Testis (tissue), 2 donors: ENCODE measurements at regions not wholly inside any gene's neighbourhood (a gene's known extent, or its start where the extent isn't known, plus 50 kb on each side); places are given as distances from the start of the nearest gene placed in this dataset.

Experiments used
- DNase-seq: peaks from one replicate; pipeline ENCODE4 v3.0.0-alpha.2; 2019
- H3K27ac ChIP-seq, 2 donors: fragments of 200-600 bp; sonication (generic); one replicate each; pipeline ENCODE4 v1.5.1; 2019
- H3K27me3 ChIP-seq: fragments of 200-600 bp; sonication (generic); one replicate; pipeline ENCODE4 v1.5.1; 2019
- H3K36me3 ChIP-seq: fragments of 200-600 bp; sonication (generic); one replicate; pipeline ENCODE4 v1.5.1; 2017; ENCODE audit warnings: low read depth; ENCODE audit errors: missing control alignments
- H3K4me1 ChIP-seq: fragments of 200-600 bp; sonication (generic); one replicate; pipeline ENCODE4 v1.5.1; 2019
- H3K4me3 ChIP-seq, 2 donors: fragments of 200-600 bp; sonication (generic); one replicate each; pipeline ENCODE4 v1.5.1; 2017 to 2019
- H3K9me3 ChIP-seq: fragments of 200-600 bp; sonication (generic); one replicate; pipeline ENCODE4 v1.5.1; 2017
- POLR2A ChIP-seq: fragments of 450-650 bp; IDR thresholded peaks from one replicate; pipeline ENCODE4 v1.6.1; 2017; ENCODE audit warnings: antibody characterized with exemption, mild to moderate bottlenecking, moderate library complexity
- WGBS, 2 donors: methylation state at CpG; one replicate each; pipeline ENCODE4 v1.1.5; 2018; 5-methylcytosine and 5-hydroxymethylcytosine counted together
- intact Hi-C: fragments of 100-400 bp; cut with DNase I; formaldehyde crosslinking; loops from one replicate; pipeline ENCODE4 v1.15.1; 2023; ENCODE audit warnings: low total_unique reads
- TF ChIP-seq, protein P1 (sequence below), 3 experiments: fragments of 450-650 bp in 2 of 3; fragments of 200-600 bp in 1 of 3; sonication (generic) in 1 of 3; IDR thresholded peaks; one replicate each; pipeline ENCODE4 v1.5.1; 2016 to 2019; ENCODE audit warnings: antibody characterized with exemption in 3 of 3, mild to moderate bottlenecking in 2 of 3, moderate library complexity in 1 of 3

DNA sequence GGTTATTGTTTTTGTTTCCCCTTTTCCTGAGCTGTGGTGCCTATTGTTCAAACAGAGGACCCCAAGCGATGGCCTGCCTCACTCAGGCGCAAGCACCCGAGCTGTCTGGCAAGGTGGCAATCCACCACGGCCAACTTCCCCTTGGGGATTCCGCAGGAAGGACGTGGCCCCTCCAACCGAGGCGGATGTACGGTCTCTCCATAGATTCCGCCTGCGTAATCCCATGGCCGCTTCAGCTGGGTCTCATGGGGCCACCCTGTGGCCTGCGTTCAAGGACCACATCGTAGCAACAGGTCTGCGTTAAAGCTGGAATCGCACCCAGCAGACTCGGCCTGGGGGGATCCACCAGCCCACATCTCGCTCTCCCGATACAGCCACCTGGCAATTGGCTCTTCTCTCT, 79.9 kb downstream of the CEBPB start:
- TF ChIP-seq, protein P1, sequence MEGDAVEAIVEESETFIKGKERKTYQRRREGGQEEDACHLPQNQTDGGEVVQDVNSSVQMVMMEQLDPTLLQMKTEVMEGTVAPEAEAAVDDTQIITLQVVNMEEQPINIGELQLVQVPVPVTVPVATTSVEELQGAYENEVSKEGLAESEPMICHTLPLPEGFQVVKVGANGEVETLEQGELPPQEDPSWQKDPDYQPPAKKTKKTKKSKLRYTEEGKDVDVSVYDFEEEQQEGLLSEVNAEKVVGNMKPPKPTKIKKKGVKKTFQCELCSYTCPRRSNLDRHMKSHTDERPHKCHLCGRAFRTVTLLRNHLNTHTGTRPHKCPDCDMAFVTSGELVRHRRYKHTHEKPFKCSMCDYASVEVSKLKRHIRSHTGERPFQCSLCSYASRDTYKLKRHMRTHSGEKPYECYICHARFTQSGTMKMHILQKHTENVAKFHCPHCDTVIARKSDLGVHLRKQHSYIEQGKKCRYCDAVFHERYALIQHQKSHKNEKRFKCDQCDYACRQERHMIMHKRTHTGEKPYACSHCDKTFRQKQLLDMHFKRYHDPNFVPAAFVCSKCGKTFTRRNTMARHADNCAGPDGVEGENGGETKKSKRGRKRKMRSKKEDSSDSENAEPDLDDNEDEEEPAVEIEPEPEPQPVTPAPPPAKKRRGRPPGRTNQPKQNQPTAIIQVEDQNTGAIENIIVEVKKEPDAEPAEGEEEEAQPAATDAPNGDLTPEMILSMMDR (IDR thresholded peaks at IDR 0.05): no peak
- TF ChIP-seq POLR2A: no peak
- no peaks in the 10 kb centered on the region for H3K27me3 ChIP-seq
- DNase-seq: no peak
- peak overlapping the region in 1 of 2 donors; percentile 8 for H3K27ac ChIP-seq
- H3K9me3 ChIP-seq: no peaks in the 10 kb centered on the region
- no peaks in the 10 kb centered on the region for H3K36me3 ChIP-seq
- H3K4me1 ChIP-seq: peaks cover 18% of the 10 kb centered on the region
- 90 to 94% methylated on average over 14 to 19 of the region's 19 CpGs for WGBS, 2 donors
- no peak overlapping the region for H3K4me3 ChIP-seq
- intact Hi-C loops: no loop called here

GRCh38 chr20:50271176-50271575, 80.5 kb downstream of the CEBPB start:
- H3K27ac ChIP-seq: peak overlapping the region in 1 of 2 donors; percentile 8
- 81 to 92% methylated on average over 7 of the region's 7 CpGs for WGBS, 2 donors
- no peak for TF ChIP-seq POLR2A
- TF ChIP-seq, protein P1 (IDR thresholded peaks at IDR 0.05): no peak
- H3K4me1 ChIP-seq: peaks cover 18% of the 10 kb centered on the region
- H3K27me3 ChIP-seq: no peaks in the 10 kb centered on the region
- H3K9me3 ChIP-seq: no peaks in the 10 kb centered on the region
- intact Hi-C loops: no loop called here
- no peaks in the 10 kb centered on the region for H3K36me3 ChIP-seq
- H3K4me3 ChIP-seq: no peak overlapping the region
- no peak for DNase-seq

- no peak for DNase-seq
- Histone ChIP-seq H3K4me3 (no peak overlapping the region), H3K27ac (peak overlapping the region in 1 of 2 donors; percentile 8), H3K36me3 (no peaks in the 10 kb centered on the region), H3K4me1 (peaks cover 18% of the 10 kb centered on the region), H3K9me3 (no peaks in the 10 kb centered on the region), H3K27me3 (no peaks in the 10 kb centered on the region)
- intact Hi-C loops: no loop called here
- WGBS, 2 donors: 82 to 87% methylated on average over 7 of the region's 7 CpGs
- TF ChIP-seq, protein P1 (IDR thresholded peaks at IDR 0.05): no peak
- TF ChIP-seq POLR2A: no peak
These were observed 81.0 kb downstream of the CEBPB start for GRCh38 chr20:50271612-50272011.

DNA sequence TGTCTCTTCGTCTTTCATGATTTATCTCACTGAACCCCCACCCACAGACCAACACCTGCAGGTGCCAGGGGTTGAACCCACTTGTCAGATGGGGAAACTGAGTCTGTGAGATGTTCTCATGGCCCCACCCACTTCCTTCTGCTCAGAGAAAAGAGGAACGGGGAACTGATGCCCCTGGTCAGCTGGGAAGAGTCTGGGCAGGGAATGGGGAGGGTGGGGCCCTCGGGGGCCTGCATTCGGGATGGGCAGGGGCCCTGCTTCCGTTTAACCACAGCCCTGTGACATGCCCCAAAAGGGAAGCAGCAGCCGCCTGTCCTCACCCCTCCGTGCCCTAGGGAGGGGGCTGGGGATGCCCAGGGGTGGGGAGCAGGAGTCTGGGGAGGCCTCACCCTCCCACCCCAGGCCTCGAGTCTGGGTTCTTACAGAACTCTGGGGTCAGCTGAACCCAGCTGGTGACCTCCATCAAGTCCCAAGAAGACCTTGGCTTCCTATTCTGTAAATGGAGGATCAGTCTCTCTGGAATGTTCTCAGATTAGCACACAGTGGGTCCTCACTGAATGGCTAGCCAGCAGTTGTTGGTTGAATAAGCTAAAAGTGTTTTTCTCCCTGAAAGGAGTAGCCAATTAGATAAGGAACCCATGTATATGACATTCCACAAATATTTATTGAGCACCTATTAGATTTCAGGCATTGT, 81.5 kb downstream of the CEBPB start:
- Histone ChIP-seq H3K36me3 (no peaks in the 10 kb centered on the region), H3K4me3 (no peak overlapping the region), H3K27ac (no peak overlapping the region), H3K9me3 (no peaks in the 10 kb centered on the region), H3K27me3 (no peaks in the 10 kb centered on the region), H3K4me1 (peaks cover 12% of the 10 kb centered on the region)
- WGBS, 2 donors: 66 to 67% methylated on average over 7 to 8 of the region's 8 CpGs
- TF ChIP-seq POLR2A: no peak
- TF ChIP-seq, protein P1 (IDR thresholded peaks at IDR 0.05): no peak
- no peak for DNase-seq
- intact Hi-C loops: no loop called here
